GM12873 (cell line): ENCODE measurements at regions not wholly inside any gene's neighbourhood (a gene's known extent, or its start where the extent isn't known, plus 50 kb on each side); places are given as distances from the start of the nearest gene placed in this dataset.

Source experiments
- TF ChIP-seq, protein P1 (sequence below): IDR thresholded peaks from 2 replicates; pipeline ENCODE4 v1.5.1; 2012; ENCODE audit warnings: low read depth, mild to moderate bottlenecking, moderate library complexity, low read length, control low read depth; ENCODE audit not compliant: insufficient read depth; ENCODE audit errors: missing control alignments

DNA sequence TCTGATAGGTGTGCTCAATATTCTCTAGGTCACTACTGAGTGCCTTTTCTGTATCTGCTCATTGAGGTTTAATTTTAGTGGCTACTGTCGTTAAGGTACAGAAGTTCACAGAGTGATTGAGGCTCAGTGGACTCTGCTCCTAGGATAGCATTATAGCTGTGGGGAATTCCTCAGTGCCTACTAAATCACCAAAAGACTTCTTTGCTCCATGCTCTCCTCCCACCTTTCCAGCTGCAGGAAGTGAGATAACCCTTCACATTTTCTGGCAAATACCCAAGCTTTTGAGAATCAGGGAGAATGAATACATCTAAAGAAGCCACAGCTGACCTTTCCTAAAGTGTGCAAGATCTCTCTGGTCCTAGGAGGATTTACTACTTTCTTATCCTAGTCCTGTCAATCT lies 95.2 kb upstream of the FSIP2 start:
- TF ChIP-seq, protein P1, sequence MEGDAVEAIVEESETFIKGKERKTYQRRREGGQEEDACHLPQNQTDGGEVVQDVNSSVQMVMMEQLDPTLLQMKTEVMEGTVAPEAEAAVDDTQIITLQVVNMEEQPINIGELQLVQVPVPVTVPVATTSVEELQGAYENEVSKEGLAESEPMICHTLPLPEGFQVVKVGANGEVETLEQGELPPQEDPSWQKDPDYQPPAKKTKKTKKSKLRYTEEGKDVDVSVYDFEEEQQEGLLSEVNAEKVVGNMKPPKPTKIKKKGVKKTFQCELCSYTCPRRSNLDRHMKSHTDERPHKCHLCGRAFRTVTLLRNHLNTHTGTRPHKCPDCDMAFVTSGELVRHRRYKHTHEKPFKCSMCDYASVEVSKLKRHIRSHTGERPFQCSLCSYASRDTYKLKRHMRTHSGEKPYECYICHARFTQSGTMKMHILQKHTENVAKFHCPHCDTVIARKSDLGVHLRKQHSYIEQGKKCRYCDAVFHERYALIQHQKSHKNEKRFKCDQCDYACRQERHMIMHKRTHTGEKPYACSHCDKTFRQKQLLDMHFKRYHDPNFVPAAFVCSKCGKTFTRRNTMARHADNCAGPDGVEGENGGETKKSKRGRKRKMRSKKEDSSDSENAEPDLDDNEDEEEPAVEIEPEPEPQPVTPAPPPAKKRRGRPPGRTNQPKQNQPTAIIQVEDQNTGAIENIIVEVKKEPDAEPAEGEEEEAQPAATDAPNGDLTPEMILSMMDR, result no peak

DNA sequence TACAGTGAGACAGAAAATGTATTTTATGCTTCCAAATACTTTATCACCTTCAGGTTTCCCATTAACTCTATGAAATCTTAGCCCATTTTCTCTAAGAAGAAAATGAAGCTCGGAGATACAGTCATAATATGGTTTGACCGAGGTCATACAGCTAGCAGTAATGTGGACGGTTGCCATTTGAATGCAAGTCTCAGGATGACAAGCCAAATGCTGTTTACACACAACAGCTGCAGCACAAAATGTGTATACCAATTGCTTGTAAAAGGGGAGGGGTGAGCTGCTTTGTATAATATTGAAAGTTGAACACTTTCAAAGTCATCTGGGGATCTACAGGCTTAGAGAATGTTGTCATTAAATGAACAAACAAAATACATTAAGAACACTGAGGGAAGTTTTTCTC lies 93.8 kb upstream of the FSIP2 start:
- TF ChIP-seq, protein P1, result no peak

DNA sequence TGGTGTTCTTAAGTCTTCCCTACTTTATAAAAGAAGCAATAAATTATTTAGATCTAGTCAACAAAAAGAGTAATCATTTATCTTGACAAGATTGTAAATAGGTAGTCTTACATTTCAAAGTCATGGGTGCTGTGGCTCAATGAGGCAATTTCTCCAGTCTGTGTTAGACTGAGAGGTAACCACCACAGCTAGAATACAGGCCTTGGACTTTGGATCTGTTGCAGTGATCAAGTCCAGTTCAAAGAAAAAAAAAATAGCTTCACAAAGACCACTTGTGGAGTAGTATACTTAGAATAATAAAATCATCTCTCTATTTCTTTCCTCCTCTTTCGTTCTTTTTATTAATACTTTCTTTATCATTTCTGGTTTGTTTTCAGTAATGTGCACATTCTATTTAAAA lies 93.1 kb upstream of the FSIP2 start:
- TF ChIP-seq, protein P1, result no peak

DNA sequence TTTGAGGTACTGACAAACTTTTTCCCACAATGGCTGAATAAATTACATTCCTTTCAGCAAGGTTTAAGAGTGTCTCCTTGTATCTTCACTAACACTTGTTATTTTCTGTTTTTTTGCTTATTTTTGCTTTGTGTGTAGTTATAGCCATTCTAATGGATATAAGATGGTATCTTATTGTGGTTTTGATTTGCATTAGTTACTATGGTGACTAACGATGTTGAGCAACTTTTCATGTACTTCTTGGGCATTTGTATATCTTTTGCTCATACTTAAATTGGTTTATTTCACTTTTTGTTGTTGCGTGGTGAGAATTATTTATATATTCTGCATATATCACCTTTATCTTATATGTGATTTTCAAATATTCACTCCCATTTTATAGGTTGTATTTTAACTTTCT lies 79.9 kb upstream of the FSIP2 start:
- TF ChIP-seq, protein P1, result no peak

DNA sequence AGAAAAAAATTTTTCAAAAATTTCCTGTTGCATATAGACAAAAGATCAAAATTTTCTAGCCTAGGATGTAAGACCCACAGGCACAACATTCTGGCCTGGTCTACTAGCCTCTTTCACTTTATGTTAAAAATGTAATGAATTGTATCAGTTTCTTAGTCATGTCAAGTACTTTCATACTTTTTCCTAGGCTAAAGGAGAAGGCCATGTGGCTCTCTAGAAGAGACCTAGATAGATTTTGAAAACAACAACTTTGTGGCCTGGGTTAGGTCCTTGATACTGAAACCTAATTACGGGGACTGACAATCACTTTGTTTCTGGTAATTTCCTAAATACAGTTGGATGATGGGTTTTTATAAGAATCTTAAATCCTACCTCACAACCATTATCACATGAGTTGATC lies 74.8 kb upstream of the FSIP2 start:
- TF ChIP-seq, protein P1, result no peak

DNA sequence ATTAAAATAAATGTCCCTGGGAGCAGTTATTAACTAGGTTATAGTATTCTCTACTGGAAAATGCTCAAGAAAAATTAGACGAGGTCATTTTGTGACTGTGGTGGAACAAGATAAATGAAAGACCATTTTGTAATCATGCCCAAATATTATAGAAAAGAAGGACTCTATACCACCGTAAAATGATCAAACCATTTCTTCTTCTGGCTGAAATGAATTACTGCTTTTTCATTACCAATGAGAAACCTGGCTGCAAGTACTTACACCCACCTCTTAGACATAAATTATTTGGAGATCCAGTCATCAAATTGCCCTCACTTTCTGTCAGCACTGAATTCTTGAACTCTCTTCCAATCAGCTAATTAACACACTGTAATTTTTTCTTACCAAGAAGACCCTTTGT lies 74.2 kb upstream of the FSIP2 start:
- TF ChIP-seq, protein P1, result no peak

DNA sequence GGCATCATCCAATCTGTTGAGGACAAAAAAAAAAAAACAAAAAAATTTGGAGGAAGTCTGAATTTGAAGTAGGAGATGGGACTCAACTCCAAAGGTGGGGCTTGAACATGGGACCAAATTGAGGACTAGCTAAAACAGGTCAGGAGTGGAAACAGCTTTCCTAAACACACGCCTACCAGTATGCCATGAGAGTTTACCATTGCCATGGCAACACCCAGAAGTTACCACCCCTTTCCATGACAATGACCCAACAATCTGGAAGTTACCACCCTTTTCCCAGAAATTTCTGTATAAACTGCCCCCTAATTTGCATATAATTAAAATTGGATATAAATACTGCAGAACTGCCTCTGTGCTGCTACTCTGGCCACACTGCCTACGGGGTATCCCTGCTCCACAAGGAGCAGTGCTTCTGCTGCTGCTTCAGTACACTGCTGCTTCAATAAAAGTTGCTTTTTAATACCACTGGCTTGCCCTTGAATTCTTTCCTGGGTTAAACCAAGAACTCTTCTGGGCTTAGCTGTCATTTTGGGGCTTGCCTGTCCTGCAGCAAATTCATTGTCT lies 73.3 kb upstream of the FSIP2 start:
- TF ChIP-seq, protein P1, result no peak
